ENCODE measurements at regions not wholly inside any gene's neighbourhood (a gene's known extent, or its start where the extent isn't known, plus 50 kb on each side); places are given as distances from the start of the nearest gene placed in this dataset.

GRCh38 chr2:217179854-217180253, 320.0 kb upstream of the TNP1 start:
- TF ChIP-seq CTCF (IDR thresholded peaks at IDR 0.05) (no peak), POLR2A (IDR thresholded peaks at IDR 0.05) (no peak), EP300 (IDR thresholded peaks at IDR 0.05) (no peak), POLR2AphosphoS5 (IDR thresholded peaks at IDR 0.05) (no peak)
